Fibroblast of skin of left biceps (primary cell): ENCODE measurements at regions not wholly inside any gene's neighbourhood (a gene's known extent, or its start where the extent isn't known, plus 50 kb on each side); places are given as distances from the start of the nearest gene placed in this dataset.

Experiments used
- DNase-seq, 2 experiments: peaks; one replicate each; pipeline ENCODE4 v3.0.0-alpha.2; 2013; ENCODE audit warnings: low read depth in 2 of 2

GRCh38 chr5:77157732-77158532, 52.5 kb upstream of the PDE8B start:
- no peak for DNase-seq

- DNase-seq = no peak
These were observed 54.1 kb upstream of the PDE8B start for GRCh38 chr5:77156379-77156778.

GRCh38 chr5:77155179-77155785, 55.2 kb upstream of the PDE8B start:
- DNase-seq = no peak

DNA sequence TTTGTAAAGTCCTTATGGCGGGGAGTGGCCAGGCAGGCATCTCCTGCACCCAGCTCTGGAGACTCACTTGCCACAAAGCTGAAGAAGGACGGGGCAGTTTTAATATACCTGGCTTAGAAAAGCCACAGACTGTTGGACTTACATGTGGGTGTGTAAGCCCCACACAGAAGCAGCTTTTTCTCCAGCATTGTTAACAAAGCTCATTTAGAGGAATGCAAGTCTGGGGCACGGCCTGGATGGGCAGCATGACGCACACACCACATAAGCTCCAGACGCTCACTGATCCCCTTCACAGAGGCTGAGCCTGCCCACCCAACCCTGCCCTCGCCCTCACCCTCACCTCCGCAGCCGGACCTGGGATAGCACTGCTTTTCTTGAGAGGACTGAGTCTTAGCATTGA, 58.0 kb upstream of the PDE8B start:
- no peak for DNase-seq

- no peak for DNase-seq
These were observed 59.0 kb upstream of the PDE8B start for GRCh38 chr5:77151501-77151900.

DNA sequence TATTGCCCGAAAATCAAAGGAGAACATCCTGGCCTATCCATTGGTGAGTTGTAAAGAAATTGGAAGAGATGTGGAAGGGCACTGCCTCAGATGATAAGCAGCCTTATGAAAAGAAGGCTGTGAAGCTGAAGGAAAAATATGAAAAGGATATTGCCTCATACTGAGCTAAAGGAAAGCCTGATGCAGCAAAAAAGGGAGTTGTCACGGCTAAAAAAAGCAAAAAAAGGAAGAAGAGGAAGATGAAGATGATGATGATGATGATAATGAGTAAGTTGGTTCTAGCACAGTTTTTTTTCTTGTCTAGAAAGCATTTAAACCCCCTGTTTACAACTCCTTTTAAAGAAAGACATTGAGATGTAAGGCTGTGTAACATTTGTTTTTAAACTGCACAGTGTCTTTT, 59.8 kb upstream of the ZBED3 start:
- no peak for DNase-seq

GRCh38 chr5:77145666-77146065, 58.6 kb upstream of the ZBED3 start:
- DNase-seq = no peak

DNA sequence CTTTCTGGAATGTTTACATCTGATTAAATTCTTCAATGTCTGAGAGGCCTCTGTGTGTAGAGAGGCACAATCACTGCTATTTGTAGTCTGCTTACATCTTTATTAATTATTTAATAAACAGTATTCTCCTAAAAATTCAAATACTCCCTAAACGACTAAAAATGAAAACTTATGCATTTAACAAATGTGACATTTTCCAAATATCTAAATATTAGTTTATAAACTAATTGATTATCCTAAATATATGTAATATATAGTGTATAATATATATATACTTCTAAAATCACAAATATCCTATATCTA, 57.7 kb upstream of the ZBED3 start:
- no peak for DNase-seq

GRCh38 chr5:77143998-77144836, 57.1 kb upstream of the ZBED3 start:
- DNase-seq = peak in 1 of 2 experiments; percentile 28

GRCh38 chr5:77140350-77140749, 53.3 kb upstream of the ZBED3 start:
- DNase-seq = no peak

GRCh38 chr5:77139001-77139400, 51.9 kb upstream of the ZBED3 start:
- DNase-seq = no peak
